NOMO-1 treated with DMSO at 0.1 percent for 48 hours (cell line): ENCODE measurements at regions not wholly inside any gene's neighbourhood (a gene's known extent, or its start where the extent isn't known, plus 50 kb on each side); places are given as distances from the start of the nearest gene placed in this dataset.
"Not testable (repeated sequence)": the region's sequence is repeated elsewhere in the genome, so short reads cannot be mapped to it uniquely, and the experiment has no call there.

Experiments
- DNase-seq: peaks from one replicate; lab custom pipeline; 2025; ENCODE audit not compliant: unreplicated experiment; lab: John Stamatoyannopoulos, UW

- DNase-seq = no peak
Observed at GRCh38 chr16:87207965-87208364, 109.2 kb downstream of the C16orf95 start.

DNA sequence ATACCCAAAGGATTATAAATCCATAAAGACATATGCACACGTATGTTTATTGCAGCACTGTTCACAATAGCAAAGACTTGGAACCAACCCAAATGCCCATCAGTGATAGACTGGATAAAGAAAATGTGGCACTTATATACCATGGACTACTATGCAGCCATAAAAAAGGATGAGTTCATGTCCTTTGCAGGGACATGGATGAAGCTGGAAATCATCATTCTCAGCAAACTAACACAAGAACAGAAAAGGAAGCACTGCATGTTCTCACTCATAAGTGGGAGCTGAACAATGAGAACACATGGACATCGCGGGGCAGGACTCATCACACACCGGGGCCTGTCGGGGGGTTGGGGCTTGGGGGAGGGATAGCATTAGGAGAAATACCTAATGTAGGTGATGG lies 108.2 kb downstream of the C16orf95 start:
- not testable (repeated sequence) for DNase-seq

DNA sequence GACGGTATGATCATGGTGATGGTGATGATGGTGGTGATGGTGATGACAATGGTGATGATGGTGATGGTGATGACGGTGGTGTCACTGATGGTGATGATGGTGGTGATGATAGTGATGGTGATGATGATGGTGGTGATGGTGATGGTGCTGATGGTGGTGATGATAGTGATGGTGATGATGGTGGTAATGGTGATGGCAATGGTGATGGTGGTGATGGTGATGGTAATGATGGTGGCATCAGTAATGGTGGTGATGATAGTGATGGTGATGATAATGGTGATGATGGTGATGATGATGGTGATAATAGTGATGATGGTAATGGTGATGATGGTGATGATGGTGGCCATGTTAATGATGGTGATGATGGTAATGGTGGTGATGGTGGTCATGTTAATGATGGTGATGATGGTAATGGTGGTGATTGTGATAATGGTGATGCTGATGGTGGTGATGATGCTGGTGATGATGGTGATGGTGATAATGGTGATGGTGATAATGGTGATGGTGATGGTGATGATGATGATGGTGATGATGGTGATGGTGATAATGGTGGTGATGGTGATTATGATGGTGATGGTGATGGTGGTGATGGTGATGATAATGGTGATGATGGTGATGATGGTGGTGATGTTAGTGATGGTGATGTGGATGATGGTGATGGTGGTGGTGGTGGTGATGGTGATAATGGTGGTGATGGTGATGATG lies 107.2 kb downstream of the C16orf95 start:
- DNase-seq = no peak

- no peak for DNase-seq
Observed at GRCh38 chr16:87210894-87211293, 106.3 kb downstream of the C16orf95 start.

DNA sequence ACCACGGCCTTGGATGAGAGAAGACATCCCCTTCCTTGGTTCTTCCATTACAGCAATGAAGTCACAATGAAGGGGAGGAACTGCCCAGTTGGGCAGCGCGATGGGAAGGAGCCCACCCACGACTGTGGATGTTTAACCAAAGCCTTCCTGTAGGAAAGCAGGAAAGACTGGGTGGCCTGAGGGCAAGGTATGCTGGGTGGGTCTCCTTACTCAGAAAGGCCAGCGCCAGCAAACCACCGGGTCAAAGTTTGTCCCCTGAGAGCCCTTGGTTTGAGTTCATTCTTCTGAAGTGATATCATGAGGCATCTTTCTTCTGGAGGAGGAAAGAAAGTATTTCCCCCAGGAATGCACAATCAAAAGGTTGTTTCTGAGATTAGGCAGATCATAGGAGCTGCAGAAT lies 105.2 kb downstream of the C16orf95 start:
- no peak for DNase-seq

DNA sequence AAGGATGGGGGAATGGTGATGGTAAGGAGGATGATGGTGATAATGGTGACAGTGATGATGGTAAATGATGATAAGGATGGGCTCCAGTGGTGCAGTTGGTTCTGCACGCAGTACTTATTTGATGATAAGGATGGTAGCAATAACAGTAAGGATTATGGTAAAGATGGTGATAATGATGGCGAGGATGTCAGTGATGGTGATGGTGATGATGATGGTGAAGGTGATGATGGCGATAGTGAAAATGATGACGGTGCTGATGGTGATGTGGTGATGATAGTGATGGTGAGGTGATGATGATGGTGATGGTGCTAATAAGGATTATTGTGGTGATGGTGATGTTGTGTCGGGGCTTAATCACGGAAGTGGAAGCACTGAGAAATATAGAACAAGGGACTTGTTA lies 103.7 kb downstream of the C16orf95 start:
- DNase-seq = no peak

DNA sequence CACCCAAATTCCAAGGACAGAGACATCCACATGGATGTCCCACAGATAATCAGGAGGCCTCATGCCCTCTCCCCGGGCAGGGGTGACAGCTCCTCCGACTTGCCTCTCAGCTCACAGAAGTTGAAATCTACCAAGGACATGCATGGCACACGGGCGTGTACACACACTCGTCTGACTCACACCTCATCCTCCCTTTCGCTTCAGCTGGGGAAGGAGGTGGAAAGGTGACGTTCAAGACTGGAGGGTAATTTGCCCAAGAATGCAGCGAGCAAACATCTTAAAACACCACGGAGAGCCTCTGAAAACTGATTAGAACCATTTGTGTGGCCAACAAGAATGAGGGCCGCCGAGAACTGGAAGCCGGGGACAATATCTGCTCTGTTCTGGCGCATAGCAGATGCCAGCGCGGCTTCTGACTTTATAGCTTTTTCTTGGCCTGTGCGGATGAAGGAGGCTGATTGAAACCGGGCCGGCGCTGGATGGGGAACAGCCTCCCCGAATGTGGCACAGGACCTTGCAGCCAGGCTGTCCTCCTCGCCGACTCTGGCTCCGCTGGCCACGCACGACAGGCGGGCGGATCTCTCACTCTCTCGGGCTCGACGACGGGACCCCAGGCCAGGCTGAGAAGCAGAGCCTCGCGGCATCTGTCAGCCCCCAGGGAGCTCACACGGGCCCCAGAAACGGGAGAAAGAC lies 100.9 kb downstream of the C16orf95 start:
- DNase-seq = no peak

DNA sequence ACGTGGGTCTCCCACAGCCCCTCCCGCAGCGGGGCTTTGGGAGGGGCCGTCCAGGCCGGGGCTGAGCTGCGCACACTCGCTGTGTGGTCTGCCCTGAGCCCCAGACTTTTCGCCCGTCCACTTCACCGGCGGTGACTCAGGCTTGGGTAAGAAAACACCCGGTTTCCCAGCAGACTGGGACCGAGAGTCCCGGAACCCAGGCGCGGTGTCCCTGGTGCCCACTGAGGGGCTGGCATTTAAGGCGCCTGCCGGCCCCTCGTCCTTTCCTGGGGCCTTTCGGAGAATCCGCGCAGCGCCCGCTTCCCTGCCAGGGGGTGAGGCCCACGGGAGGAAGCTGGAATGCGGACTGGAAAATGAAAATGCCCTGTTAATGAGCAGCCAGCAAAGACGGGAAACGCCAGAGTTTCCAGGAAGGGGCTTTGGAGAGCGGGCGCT lies 100.3 kb downstream of the C16orf95 start:
- no peak for DNase-seq

GRCh38 chr16:87217802-87218201 lies 99.4 kb downstream of the C16orf95 start:
- not testable (repeated sequence) for DNase-seq

- no peak for DNase-seq
Observed at GRCh38 chr16:87218281-87219055, 98.7 kb downstream of the C16orf95 start.

DNA sequence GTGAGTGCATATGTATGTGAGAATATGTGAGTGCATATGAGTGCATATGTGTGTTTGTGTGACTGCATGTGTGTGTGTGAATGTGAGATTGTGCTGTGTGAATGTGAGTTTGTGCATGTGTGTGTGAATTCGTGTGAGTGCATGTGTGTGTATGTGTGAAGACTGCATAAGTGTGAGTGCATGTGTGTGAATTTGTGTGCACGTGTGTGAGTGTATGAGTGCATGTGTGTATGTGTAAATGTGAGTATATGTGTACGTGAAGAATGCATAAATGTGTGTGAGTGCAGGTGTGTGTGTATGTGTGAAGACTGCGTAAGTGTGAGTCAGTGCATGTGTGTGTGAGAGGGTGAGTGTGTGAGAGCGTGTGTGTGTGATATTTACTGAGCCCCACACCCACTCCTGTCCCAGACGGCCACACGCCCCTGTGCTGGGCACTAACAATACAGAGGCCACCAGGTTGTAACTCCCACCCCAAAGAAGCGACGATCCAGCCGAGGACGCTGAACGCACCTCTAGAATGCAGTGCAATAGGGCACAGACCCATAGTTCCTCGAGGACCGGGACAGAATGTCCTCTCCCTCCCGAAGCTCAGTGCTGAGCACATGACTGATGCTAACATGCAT lies 97.8 kb downstream of the C16orf95 start:
- no peak for DNase-seq

- DNase-seq = no peak
Observed at GRCh38 chr16:87221633-87222032, 95.6 kb downstream of the C16orf95 start.

GRCh38 chr16:87222335-87222734 lies 94.9 kb downstream of the C16orf95 start:
- no peak for DNase-seq

DNA sequence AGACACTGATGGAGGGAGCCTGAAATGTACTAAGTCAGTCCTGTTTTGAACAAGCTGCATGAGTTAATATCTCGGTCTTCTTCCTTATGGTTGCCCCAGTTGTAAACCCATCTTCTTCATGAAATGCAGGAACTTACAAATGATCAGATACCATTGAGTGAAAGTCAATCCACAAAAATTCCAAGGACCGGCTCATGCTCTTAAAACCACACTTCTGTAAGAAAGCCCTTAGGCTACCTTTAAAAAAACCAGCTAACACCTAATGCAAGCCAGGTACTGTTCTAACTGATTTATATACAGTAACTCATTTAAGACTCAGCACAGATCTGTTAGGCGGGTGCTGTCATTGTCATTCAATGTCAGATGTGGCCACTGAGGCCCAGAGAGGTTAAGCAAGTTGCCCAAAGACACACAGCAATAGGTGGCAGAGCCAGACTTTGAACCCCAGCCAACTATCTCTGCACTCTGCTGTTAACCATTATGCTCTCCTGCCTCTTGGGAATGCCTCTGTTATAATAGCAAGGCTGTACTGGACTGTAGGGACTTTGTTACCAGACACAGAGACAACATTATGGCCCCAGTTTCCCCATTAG lies 93.4 kb downstream of the C16orf95 start:
- DNase-seq = no peak

DNA sequence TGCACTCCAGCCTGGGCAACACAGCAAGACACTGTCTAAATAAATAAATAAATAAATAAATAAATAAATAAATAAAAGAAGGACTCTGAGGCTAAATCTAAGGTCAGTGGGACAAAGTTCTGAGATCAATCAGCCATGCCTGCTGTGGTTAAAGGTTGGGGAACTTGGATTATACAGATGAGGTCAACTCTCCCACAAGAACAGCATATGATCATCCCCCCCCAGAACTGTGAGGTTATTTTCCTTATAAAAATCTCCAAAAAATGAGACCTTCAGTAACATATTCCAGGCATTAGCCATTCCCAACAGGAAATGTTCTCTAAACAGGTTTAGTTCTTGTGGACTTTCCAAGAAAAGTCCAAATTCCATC lies 90.3 kb downstream of the C16orf95 start:
- DNase-seq = no peak

GRCh38 chr16:87227296-87227951 lies 89.8 kb downstream of the C16orf95 start:
- DNase-seq = no peak

- DNase-seq = no peak
Observed at GRCh38 chr16:87228363-87228762, 88.8 kb downstream of the C16orf95 start.

DNA sequence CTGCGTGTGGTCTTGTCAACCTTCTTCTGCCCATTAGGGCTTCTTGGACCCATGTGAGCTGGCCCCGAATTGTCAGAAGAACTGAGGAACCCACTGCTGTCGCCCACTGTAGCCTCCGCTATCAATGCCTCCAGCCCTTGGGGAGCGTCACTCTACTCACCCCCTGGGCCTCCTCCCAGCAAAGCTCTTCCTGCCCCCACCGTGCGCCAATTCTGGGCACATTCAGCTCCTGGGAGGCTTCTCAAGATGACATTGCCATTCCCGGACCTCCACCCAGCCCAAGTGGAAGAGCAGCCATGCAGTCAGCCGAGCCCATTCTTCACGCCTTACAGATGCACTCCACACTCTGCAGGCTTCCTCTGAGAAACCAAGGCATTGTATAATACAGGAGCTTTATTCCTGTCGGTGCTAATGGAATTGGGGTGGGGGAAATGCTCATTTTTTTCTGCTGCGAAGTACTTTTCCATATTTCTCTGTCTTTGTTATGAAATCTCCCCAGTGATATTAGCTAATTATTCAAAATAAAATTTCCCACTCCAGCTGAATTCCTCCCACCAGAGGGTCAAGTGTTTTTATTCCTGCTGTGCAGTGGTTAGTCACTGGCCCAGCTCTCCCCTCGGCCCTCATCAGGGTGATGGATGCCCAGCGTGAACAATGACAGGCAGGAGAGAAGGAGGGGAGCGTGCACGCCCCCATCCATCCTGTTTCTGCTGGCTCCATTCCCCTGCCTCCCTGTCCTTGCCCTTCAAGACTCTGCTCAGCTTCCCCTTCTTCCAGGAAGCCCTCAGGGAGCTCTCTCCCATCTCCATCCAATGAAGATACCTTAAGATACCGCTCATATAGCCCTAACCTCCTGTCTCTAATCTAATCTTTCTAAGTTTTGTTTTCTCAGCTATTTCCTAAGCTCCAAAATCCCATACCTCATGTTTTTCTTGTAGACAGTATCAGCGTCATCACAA lies 87.7 kb downstream of the C16orf95 start:
- DNase-seq = no peak

- DNase-seq = no peak
Observed at GRCh38 chr16:87230571-87230970, 86.6 kb downstream of the C16orf95 start.
